Thyroid gland (tissue), 4 donors: ENCODE measurements at regions not wholly inside any gene's neighbourhood (a gene's known extent, or its start where the extent isn't known, plus 50 kb on each side); places are given as distances from the start of the nearest gene placed in this dataset.

Experiments used
- CTCF ChIP-seq, 6 experiments: fragments of 200-600 bp in 3 of 6; fragments of 450-650 bp in 3 of 6; sonication (generic) in 3 of 6; IDR thresholded peaks; one replicate each; pipeline ENCODE4 v1.5.1; 2016 to 2019; ENCODE audit warnings: antibody characterized with exemption in 6 of 6, mild to moderate bottlenecking in 2 of 6, inconsistent platforms in 1 of 6, moderate library complexity in 1 of 6
- POLR2A ChIP-seq, 2 donors: fragments of 450-650 bp; IDR thresholded peaks; one replicate each; pipeline ENCODE4 v1.6.1; 2017; ENCODE audit warnings: antibody characterized with exemption in 2 of 2, mild to moderate bottlenecking in 2 of 2, moderate library complexity in 1 of 2

- no peak for TF ChIP-seq CTCF (IDR thresholded peaks at IDR 0.05)
- TF ChIP-seq POLR2A (IDR thresholded peaks at IDR 0.05), result no peak
Observed at GRCh38 chr12:107543416-107543815, 142.2 kb upstream of the PWP1 start.
